KMS-11 (cell line): ENCODE measurements at regions not wholly inside any gene's neighbourhood (a gene's known extent, or its start where the extent isn't known, plus 50 kb on each side); places are given as distances from the start of the nearest gene placed in this dataset.

Experiments used
- H2AFZ ChIP-seq: fragments of 200-600 bp; sonication (generic); 2 replicates; pipeline ENCODE4 v1.6.1; 2016; ENCODE audit warnings: antibody characterized with exemption, mixed run types, low read depth
- H3K27ac ChIP-seq: fragments of 200-600 bp; sonication (generic); 2 replicates; pipeline ENCODE4 v1.6.1; 2016; ENCODE audit warnings: mild to moderate bottlenecking, mixed run types
- H3K27me3 ChIP-seq: fragments of 200-600 bp; sonication (generic); 2 replicates; pipeline ENCODE4 v1.6.1; 2017; ENCODE audit warnings: mild to moderate bottlenecking, low read depth, mixed run types, moderate library complexity; ENCODE audit not compliant: insufficient read depth
- H3K36me3 ChIP-seq: fragments of 200-600 bp; sonication (generic); 2 replicates; pipeline ENCODE4 v1.6.1; 2017; ENCODE audit warnings: mild to moderate bottlenecking, mixed run types; ENCODE audit not compliant: insufficient read depth
- H3K4me1 ChIP-seq: fragments of 200-600 bp; sonication (generic); 2 replicates; pipeline ENCODE4 v1.6.1; 2016; ENCODE audit warnings: mild to moderate bottlenecking, low read depth, mixed run types; ENCODE audit not compliant: poor library complexity, severe bottlenecking
- H3K4me2 ChIP-seq: fragments of 200-600 bp; sonication (generic); 2 replicates; pipeline ENCODE4 v1.7.0; 2016; ENCODE audit warnings: mild to moderate bottlenecking, mixed run types
- H3K4me3 ChIP-seq: fragments of 200-600 bp; sonication (generic); IDR thresholded peaks from 2 replicates; pipeline ENCODE4 v1.6.1; 2017; ENCODE audit warnings: low read depth, low read length, mixed read lengths; ENCODE audit not compliant: insufficient read depth
- H3K79me2 ChIP-seq: fragments of 200-600 bp; sonication (generic); 2 replicates; pipeline ENCODE4 v1.6.1; 2016; ENCODE audit warnings: low read depth, mixed run types; ENCODE audit not compliant: insufficient read depth
- H3K9ac ChIP-seq: fragments of 200-600 bp; sonication (generic); 2 replicates; pipeline ENCODE4 v1.6.1; 2016; ENCODE audit warnings: mild to moderate bottlenecking, mixed run types
- H4K20me1 ChIP-seq: fragments of 200-600 bp; sonication (generic); 2 replicates; pipeline ENCODE4 v1.6.1; 2016; ENCODE audit warnings: mild to moderate bottlenecking, mixed run types; ENCODE audit not compliant: insufficient read depth
- TF ChIP-seq, protein P1 (sequence below): fragments of 200-600 bp; sonication (generic); conservative IDR thresholded peaks from 2 replicates; pipeline ENCODE4 v1.6.1; 2017; ENCODE audit warnings: low read depth, mild to moderate bottlenecking, antibody characterized with exemption, low read length, moderate library complexity, mixed read lengths

DNA sequence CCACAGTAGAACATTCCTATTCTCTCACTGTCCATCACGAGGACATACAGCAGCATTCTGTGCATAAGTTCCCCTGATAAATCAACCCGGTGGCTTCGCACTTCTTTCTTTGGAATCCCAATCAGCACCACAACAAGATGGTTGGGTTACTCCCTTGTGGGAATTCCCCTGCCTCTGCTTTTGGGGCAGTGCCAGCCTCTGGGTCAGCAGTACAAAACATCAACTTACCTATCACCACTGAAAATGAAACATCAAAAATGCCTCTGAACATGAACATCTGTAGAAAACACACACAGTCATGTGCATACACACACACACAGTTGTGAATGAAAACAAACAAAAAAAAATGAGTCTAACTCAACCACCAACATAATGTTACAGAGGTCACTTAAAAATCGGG, 79.3 kb downstream of the KCNA4 start:
- H4K20me1 ChIP-seq, result no peaks in the 10 kb centered on the region
- H3K4me2 ChIP-seq, result peak overlapping the region; percentile 94

DNA sequence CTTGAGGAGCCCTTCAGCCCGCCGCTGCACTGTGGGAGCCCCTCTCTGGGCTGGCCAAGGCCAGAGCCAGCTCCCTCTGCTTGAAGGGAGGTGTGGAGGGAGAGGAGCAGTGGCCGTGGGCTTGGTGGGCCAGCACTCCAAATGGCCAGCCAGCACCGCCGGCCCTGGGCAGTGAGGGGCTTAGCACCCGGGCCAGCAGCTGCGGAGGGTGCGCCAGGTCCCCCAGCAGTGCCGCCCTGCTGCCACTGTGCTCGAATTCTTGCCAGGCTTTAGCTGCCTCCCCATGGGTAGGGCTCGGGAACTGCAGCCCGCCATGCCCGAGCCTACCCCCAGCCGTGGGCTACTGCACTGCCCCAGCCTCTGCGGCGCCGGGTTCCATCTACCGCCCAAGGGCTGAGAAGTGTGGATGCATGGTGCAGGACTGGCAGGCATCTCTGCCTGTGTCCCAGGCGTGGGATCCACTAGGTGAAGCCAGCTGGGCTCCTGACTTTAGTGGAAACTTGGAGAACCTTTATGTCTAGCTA, 82.7 kb downstream of the KCNA4 start:
- H2AFZ ChIP-seq, result no peak overlapping the region
- H3K36me3 ChIP-seq, result no peaks in the 10 kb centered on the region
- no peak overlapping the region for H3K9ac ChIP-seq
- peaks cover 20% of the 10 kb centered on the region for H3K4me1 ChIP-seq
- TF ChIP-seq, protein P1, sequence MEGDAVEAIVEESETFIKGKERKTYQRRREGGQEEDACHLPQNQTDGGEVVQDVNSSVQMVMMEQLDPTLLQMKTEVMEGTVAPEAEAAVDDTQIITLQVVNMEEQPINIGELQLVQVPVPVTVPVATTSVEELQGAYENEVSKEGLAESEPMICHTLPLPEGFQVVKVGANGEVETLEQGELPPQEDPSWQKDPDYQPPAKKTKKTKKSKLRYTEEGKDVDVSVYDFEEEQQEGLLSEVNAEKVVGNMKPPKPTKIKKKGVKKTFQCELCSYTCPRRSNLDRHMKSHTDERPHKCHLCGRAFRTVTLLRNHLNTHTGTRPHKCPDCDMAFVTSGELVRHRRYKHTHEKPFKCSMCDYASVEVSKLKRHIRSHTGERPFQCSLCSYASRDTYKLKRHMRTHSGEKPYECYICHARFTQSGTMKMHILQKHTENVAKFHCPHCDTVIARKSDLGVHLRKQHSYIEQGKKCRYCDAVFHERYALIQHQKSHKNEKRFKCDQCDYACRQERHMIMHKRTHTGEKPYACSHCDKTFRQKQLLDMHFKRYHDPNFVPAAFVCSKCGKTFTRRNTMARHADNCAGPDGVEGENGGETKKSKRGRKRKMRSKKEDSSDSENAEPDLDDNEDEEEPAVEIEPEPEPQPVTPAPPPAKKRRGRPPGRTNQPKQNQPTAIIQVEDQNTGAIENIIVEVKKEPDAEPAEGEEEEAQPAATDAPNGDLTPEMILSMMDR, result no peak
- no peaks in the 10 kb centered on the region for H3K27me3 ChIP-seq
- H3K27ac ChIP-seq, result no peak overlapping the region
- no peaks in the 10 kb centered on the region for H3K79me2 ChIP-seq
- no peaks in the 10 kb centered on the region for H4K20me1 ChIP-seq
- H3K4me3 ChIP-seq, result no peak overlapping the region
- H3K4me2 ChIP-seq, result no peak overlapping the region

More for the DNA sequence above, 79.3 kb downstream of the KCNA4 start:
- Histone ChIP-seq H3K4me1 (peaks cover 20% of the 10 kb centered on the region), H3K9ac (no peak overlapping the region), H3K36me3 (no peaks in the 10 kb centered on the region), H3K4me3 (no peak overlapping the region), H3K27ac (peak overlapping the region; percentile 30; the same call in 1 of the 2 replicates), H3K27me3 (no peaks in the 10 kb centered on the region), H3K79me2 (no peaks in the 10 kb centered on the region), H2AFZ (peak overlapping the region; percentile 46)
- TF ChIP-seq, protein P1, result no peak

DNA sequence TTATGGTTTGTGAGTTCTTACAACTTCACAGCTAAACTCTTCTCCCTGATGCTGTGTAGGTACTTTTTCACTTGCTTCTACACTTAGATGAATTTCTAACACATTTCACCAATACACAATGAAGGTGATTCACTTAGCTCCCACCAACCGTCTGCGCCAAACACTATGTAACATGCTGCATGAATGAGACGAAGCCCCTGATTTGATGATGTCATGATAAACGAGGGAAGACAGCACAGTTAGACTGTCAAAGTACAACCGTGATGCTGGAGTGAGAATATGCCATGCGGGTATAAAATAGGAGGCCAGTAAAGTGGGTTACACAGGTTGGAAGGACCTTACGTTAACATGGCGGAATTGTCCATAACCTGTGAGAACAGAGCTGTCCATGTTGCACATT, 100.8 kb downstream of the KCNA4 start:
- H3K4me1 ChIP-seq, result no peaks in the 10 kb centered on the region
- H3K27me3 ChIP-seq, result no peaks in the 10 kb centered on the region
- no peak overlapping the region for H3K27ac ChIP-seq
- H3K79me2 ChIP-seq, result no peaks in the 10 kb centered on the region
- H3K4me2 ChIP-seq, result no peak overlapping the region
- no peak overlapping the region for H2AFZ ChIP-seq
- H4K20me1 ChIP-seq, result no peaks in the 10 kb centered on the region
- H3K9ac ChIP-seq, result no peak overlapping the region
- TF ChIP-seq, protein P1, result no peak
- H3K36me3 ChIP-seq, result no peaks in the 10 kb centered on the region
- H3K4me3 ChIP-seq, result no peak overlapping the region

DNA sequence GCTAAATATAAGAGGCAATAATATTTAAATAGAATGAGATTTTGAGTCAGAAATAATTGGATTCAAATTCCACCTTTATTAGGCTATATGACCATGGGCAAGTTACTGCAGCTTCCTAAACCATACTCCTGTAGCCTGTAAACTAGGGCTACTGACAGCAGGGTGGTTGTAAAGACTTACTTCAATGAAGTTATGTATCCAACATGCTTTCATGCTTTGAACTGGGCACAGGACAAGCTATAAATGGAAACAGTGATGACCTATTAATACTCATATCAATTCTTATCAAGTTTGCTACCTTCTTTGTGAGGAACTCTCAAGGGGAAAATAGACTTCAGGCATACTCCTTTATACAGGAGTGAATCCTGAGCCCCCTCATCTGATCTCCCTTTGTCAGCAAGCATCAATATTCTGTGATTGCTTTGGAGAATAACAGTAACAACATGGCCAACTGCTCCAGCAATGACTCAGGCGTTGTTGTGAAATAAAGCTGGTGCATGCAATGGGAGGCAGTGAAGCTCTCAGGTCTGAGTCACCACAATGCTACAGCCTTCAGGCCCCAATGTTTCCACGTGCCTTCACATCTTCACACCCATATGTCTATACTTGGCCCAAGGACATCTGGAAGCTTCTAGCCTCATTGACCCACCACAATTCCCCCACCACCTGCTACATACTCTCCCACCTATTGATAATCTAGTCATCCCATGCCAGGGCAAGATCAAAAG, 102.5 kb downstream of the KCNA4 start:
- H3K4me3 ChIP-seq, result no peak overlapping the region
- TF ChIP-seq, protein P1, result no peak
- H4K20me1 ChIP-seq, result no peaks in the 10 kb centered on the region
- H3K4me2 ChIP-seq, result no peak overlapping the region
- H3K36me3 ChIP-seq, result no peaks in the 10 kb centered on the region
- H3K27ac ChIP-seq, result no peak overlapping the region
- H3K79me2 ChIP-seq, result no peaks in the 10 kb centered on the region
- no peaks in the 10 kb centered on the region for H3K4me1 ChIP-seq
- no peak overlapping the region for H2AFZ ChIP-seq
- no peaks in the 10 kb centered on the region for H3K27me3 ChIP-seq
- H3K9ac ChIP-seq, result no peak overlapping the region
